Endodermal cell (in vitro differentiated cells): ENCODE measurements at regions not wholly inside any gene's neighbourhood (a gene's known extent, or its start where the extent isn't known, plus 50 kb on each side); places are given as distances from the start of the nearest gene placed in this dataset.

Experiments
- DNase-seq: peaks from one replicate; pipeline ENCODE4 v3.0.0-alpha.2; 2017
- H3K27ac ChIP-seq: 2 replicates; pipeline ENCODE4 v1.5.1; 2013; ENCODE audit warnings: mild to moderate bottlenecking, low read depth, low read length, moderate library complexity
- H3K27me3 ChIP-seq: 2 replicates; pipeline ENCODE4 v1.6.1; 2013; ENCODE audit warnings: mild to moderate bottlenecking, low read length, moderate library complexity; ENCODE audit not compliant: insufficient read depth, control insufficient read depth, poor library complexity, severe bottlenecking
- H3K36me3 ChIP-seq: 2 replicates; pipeline ENCODE4 v1.7.0; 2013; ENCODE audit warnings: mild to moderate bottlenecking, low read length, moderate library complexity; ENCODE audit not compliant: control insufficient read depth, insufficient read depth
- H3K4me1 ChIP-seq: one replicate; pipeline ENCODE4 v1.7.0; 2013; ENCODE audit warnings: low read length; ENCODE audit not compliant: control insufficient read depth, insufficient read depth
- H3K4me3 ChIP-seq: 2 replicates; pipeline ENCODE4 v1.5.1; 2013; ENCODE audit warnings: mild to moderate bottlenecking, low read length, moderate library complexity
- H3K9ac ChIP-seq: 2 replicates; pipeline ENCODE4 v1.6.1; 2013; ENCODE audit warnings: mild to moderate bottlenecking, low read length, moderate library complexity; ENCODE audit not compliant: poor library complexity, severe bottlenecking; ENCODE audit errors: extremely low read depth
- H3K9me3 ChIP-seq: 2 replicates; pipeline ENCODE4 v1.6.1; 2013; ENCODE audit warnings: mild to moderate bottlenecking, low read length, moderate library complexity; ENCODE audit not compliant: control insufficient read depth
- H3K27ac Mint-ChIP-seq: 2 replicates; pipeline ENCODE4 v1.8.0; 2020; ENCODE audit warnings: mixed read lengths
- H3K27me3 Mint-ChIP-seq: 2 replicates; pipeline ENCODE4 v1.8.0; 2021; ENCODE audit warnings: mild to moderate bottlenecking, mixed read lengths; ENCODE audit not compliant: insufficient read depth
- H3K36me3 Mint-ChIP-seq: 2 replicates; pipeline ENCODE4 v1.8.0; 2020; ENCODE audit warnings: low read depth, mixed read lengths
- H3K4me1 Mint-ChIP-seq: 2 replicates; pipeline ENCODE4 v1.8.0; 2020; ENCODE audit warnings: mixed read lengths
- H3K4me3 Mint-ChIP-seq: 2 replicates; pipeline ENCODE4 v1.8.0; 2020; ENCODE audit warnings: mild to moderate bottlenecking, moderate library complexity, mixed read lengths
- H3K9me3 Mint-ChIP-seq: 2 replicates; pipeline ENCODE4 v1.8.0; 2020; ENCODE audit warnings: mild to moderate bottlenecking, mixed read lengths
- CTCF ChIP-seq: fragments of 200-600 bp; sonication (generic); conservative IDR thresholded peaks from 2 replicates; pipeline ENCODE4 v1.5.0; 2021; ENCODE audit warnings: antibody characterized with exemption, mild to moderate bottlenecking
- WGBS, 2 experiments: methylation state at CpG; one replicate each; pipeline versions ENCODE4 v1.1.5 to v1.1.7; 2013; ENCODE audit warnings: missing lambda C conversion rate in 2 of 2, mixed read lengths in 1 of 2; ENCODE audit not compliant: insufficient coverage in 1 of 2, insufficient read length in 1 of 2; 5-methylcytosine and 5-hydroxymethylcytosine counted together

- no peak overlapping the region for H3K9ac ChIP-seq
- no peak for TF ChIP-seq CTCF
- peaks cover 8% of the 10 kb centered on the region for H3K4me1 ChIP-seq
- Mint-ChIP-seq H3K9me3 (peaks cover under 1% of the 10 kb centered on the region), H3K27me3 (no peaks in the 10 kb centered on the region), H3K27ac (no peak overlapping the region), H3K36me3 (no peaks in the 10 kb centered on the region), H3K4me1 (peaks cover 21% of the 10 kb centered on the region), H3K4me3 (no peak overlapping the region)
- peaks cover 14% of the 10 kb centered on the region for H3K9me3 ChIP-seq
- no peak for DNase-seq
- no peak overlapping the region for H3K4me3 ChIP-seq
- no peak overlapping the region for H3K27ac ChIP-seq
- H3K36me3 ChIP-seq, result no peaks in the 10 kb centered on the region
- WGBS, 2 experiments, result 91 to 100% methylated on average over 2 to 3 of the region's 3 CpGs
- no peaks in the 10 kb centered on the region for H3K27me3 ChIP-seq
Measured at GRCh38 chr5:56414066-56414465, 180.9 kb upstream of the ANKRD55 start.

DNA sequence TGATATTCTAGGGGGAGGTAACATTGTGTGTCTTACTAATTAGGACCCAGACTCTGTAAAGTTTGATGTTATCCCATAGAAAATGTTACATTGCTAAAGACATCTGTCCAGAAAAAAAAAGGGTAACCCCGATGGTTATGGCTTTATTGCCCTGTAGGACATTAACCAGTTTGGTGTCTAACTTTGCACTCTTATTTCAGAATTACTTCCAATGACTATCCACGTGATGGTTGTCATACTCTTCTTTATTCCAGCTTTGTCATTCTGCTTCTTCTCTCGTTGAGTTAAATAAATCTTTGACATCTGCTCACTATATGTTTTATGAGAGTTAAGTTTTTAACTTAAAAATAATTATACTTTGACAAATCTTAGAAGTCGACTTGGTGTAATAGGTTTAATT is 180.4 kb upstream of the ANKRD55 start:
- DNase-seq, result no peak
- Histone ChIP-seq H3K36me3 (no peaks in the 10 kb centered on the region), H3K27ac (no peak overlapping the region), H3K4me3 (no peak overlapping the region), H3K9me3 (peaks cover 14% of the 10 kb centered on the region), H3K27me3 (no peaks in the 10 kb centered on the region), H3K4me1 (peaks cover 8% of the 10 kb centered on the region), H3K9ac (no peak overlapping the region)
- Mint-ChIP-seq H3K27ac (no peak overlapping the region), H3K9me3 (no peaks in the 10 kb centered on the region), H3K36me3 (no peaks in the 10 kb centered on the region), H3K4me3 (no peak overlapping the region), H3K27me3 (no peaks in the 10 kb centered on the region), H3K4me1 (peaks cover 22% of the 10 kb centered on the region)
- no peak for TF ChIP-seq CTCF
- WGBS, 2 experiments, result 95 to 100% methylated on average over 1 to 4 of the region's 4 CpGs

GRCh38 chr5:56412601-56413379 is 179.7 kb upstream of the ANKRD55 start:
- H3K4me1 ChIP-seq, result peaks cover 8% of the 10 kb centered on the region
- 79 to 86% methylated on average over 8 to 9 of the region's 9 CpGs for WGBS, 2 experiments
- no peak overlapping the region for H3K27ac Mint-ChIP-seq

More at GRCh38 chr5:56412601-56413379, 179.7 kb upstream of the ANKRD55 start:
- H3K36me3 Mint-ChIP-seq, result no peaks in the 10 kb centered on the region
- Histone ChIP-seq H3K27ac (no peak overlapping the region), H3K9me3 (peaks cover 14% of the 10 kb centered on the region), H3K9ac (no peak overlapping the region), H3K27me3 (no peaks in the 10 kb centered on the region), H3K4me3 (no peak overlapping the region), H3K36me3 (no peaks in the 10 kb centered on the region)
- H3K27me3 Mint-ChIP-seq, result no peaks in the 10 kb centered on the region
- peaks cover 22% of the 10 kb centered on the region for H3K4me1 Mint-ChIP-seq
- H3K4me3 Mint-ChIP-seq, result no peak overlapping the region
- DNase-seq, result no peak
- H3K9me3 Mint-ChIP-seq, result no peaks in the 10 kb centered on the region
- no peak for TF ChIP-seq CTCF
